CD4-positive, alpha-beta T cell (primary cell): ENCODE measurements at regions not wholly inside any gene's neighbourhood (a gene's known extent, or its start where the extent isn't known, plus 50 kb on each side); places are given as distances from the start of the nearest gene placed in this dataset.

ENCODE experiments used
- ATAC-seq: fragments of 200-7000 bp; cut with Tn5 transposase; one replicate; pipeline ENCODE4 v1.10.0; 2022; ENCODE audit warnings: mild to moderate bottlenecking; ENCODE audit not compliant: poor library complexity
- CTCF ChIA-PET: fragments of 350-600 bp; sonication (Branson Sonifier 250); formaldehyde crosslinking; loops from one replicate; lab custom pipeline; 2021; ENCODE audit warnings: antibody characterized with exemption, inconsistent platforms; lab: Charles Lee
- POLR2A ChIA-PET: fragments of 350-600 bp; sonication (Branson Sonifier 250); formaldehyde crosslinking; loops from one replicate; lab custom pipeline; 2021; ENCODE audit warnings: antibody characterized with exemption, inconsistent platforms; lab: Charles Lee
- DNase-seq, 14 experiments: peaks; one replicate each; pipeline ENCODE4 v3.0.0-alpha.2; 2013 to 2020; ENCODE audit warnings: mixed read lengths in 2 of 14
- H3K27ac ChIP-seq, 2 donors: one replicate each; pipeline versions ENCODE4 v1.5.1 to v1.7.0; 2013; ENCODE audit warnings: low read length in 2 of 2, low read depth in 1 of 2, mild to moderate bottlenecking in 1 of 2
- H3K27me3 ChIP-seq, 2 experiments: 1 replicate in 1 of 2; 2 replicates in 1 of 2; pipeline versions ENCODE4 v1.6.1 to v1.7.0; 2013; ENCODE audit warnings: low read length in 2 of 2, control low read depth in 1 of 2, mild to moderate bottlenecking in 1 of 2, moderate library complexity in 1 of 2; ENCODE audit not compliant: insufficient read depth in 2 of 2, control insufficient read depth in 1 of 2
- H3K36me3 ChIP-seq: one replicate; pipeline ENCODE4 v1.6.1; 2013; ENCODE audit warnings: low read length, control low read depth; ENCODE audit not compliant: insufficient read depth
- H3K4me1 ChIP-seq: one replicate; pipeline ENCODE4 v1.6.1; 2013; ENCODE audit warnings: low read length, control low read depth; ENCODE audit not compliant: insufficient read depth
- H3K4me3 ChIP-seq: one replicate; pipeline ENCODE4 v1.5.1; 2013; ENCODE audit warnings: mild to moderate bottlenecking, low read length, moderate library complexity
- H3K9me3 ChIP-seq, 2 experiments: 1 replicate in 1 of 2; 2 replicates in 1 of 2; pipeline versions ENCODE4 v1.6.1 to v1.7.0; 2013; ENCODE audit warnings: low read length in 2 of 2, mild to moderate bottlenecking in 2 of 2, control low read depth in 1 of 2, moderate library complexity in 1 of 2; ENCODE audit not compliant: control insufficient read depth in 1 of 2, insufficient read depth in 1 of 2
- H3K27ac Mint-ChIP-seq: one replicate; pipeline ENCODE4 v1.8.0; 2020; ENCODE audit warnings: mixed read lengths
- H3K27me3 Mint-ChIP-seq: one replicate; pipeline ENCODE4 v1.8.0; 2021; ENCODE audit warnings: mixed read lengths
- H3K36me3 Mint-ChIP-seq: one replicate; pipeline ENCODE4 v1.8.0; 2021; ENCODE audit warnings: low read depth, mixed read lengths
- H3K4me1 Mint-ChIP-seq: one replicate; pipeline ENCODE4 v1.8.0; 2021; ENCODE audit warnings: low read depth, mixed read lengths
- H3K4me3 Mint-ChIP-seq: one replicate; pipeline ENCODE4 v1.8.0; 2020; ENCODE audit warnings: mild to moderate bottlenecking, mixed read lengths
- H3K9me3 Mint-ChIP-seq: one replicate; pipeline ENCODE4 v1.8.0; 2020; ENCODE audit warnings: mixed read lengths
- CTCF ChIP-seq: fragments of 200-600 bp; IDR thresholded peaks from one replicate; pipeline ENCODE4 v1.8.0; 2022; ENCODE audit warnings: antibody characterized with exemption, mild to moderate bottlenecking
- intact Hi-C, 2 experiments: fragments of 100-400 bp; cut with DNase I in 1 of 2; cut with micrococcal nuclease in 1 of 2; formaldehyde crosslinking; loops; one replicate each; pipeline versions ENCODE4 v1.15.1 to v1.9.0; 2023 to 2025; cut with DNase I, micrococcal nuclease

- Histone ChIP-seq H3K9me3 (peaks cover 0 to 6% of the 10 kb centered on the region in 2 experiments), H3K36me3 (no peaks in the 10 kb centered on the region), H3K4me1 (no peaks in the 10 kb centered on the region), H3K4me3 (no peak overlapping the region), H3K27ac (no peak overlapping the region), H3K27me3 (no peaks in the 10 kb centered on the region)
- ChIA-PET POLR2A (no interaction called here), CTCF (no interaction called here)
- Mint-ChIP-seq H3K36me3 (no peaks in the 10 kb centered on the region), H3K27me3 (no peaks in the 10 kb centered on the region), H3K4me1 (no peaks in the 10 kb centered on the region), H3K4me3 (no peak overlapping the region), H3K27ac (no peak overlapping the region), H3K9me3 (peaks cover 5% of the 10 kb centered on the region)
- no peak for TF ChIP-seq CTCF
- no peak for DNase-seq
- intact Hi-C loops, result no loop called here
- ATAC-seq, result no peak
Observed at GRCh38 chr1:190563230-190563629, 85.6 kb upstream of the BRINP3 start.

- DNase-seq, result no peak
- no peak overlapping the region for H3K4me3 Mint-ChIP-seq
Observed at GRCh38 chr1:190564117-190564516, 86.5 kb upstream of the BRINP3 start.

GRCh38 chr1:190578017-190578416 lies 100.4 kb upstream of the BRINP3 start:
- CTCF ChIA-PET, result no interaction called here
- Histone ChIP-seq H3K27me3 (no peaks in the 10 kb centered on the region), H3K4me1 (no peaks in the 10 kb centered on the region), H3K36me3 (no peaks in the 10 kb centered on the region), H3K4me3 (no peak overlapping the region), H3K27ac (no peak overlapping the region), H3K9me3 (no peaks in the 10 kb centered on the region)
- DNase-seq (no peak), ATAC-seq (no peak)
- POLR2A ChIA-PET, result no interaction called here
- Mint-ChIP-seq H3K4me3 (no peak overlapping the region), H3K36me3 (no peaks in the 10 kb centered on the region), H3K27ac (no peak overlapping the region), H3K4me1 (no peaks in the 10 kb centered on the region), H3K9me3 (peaks cover 8% of the 10 kb centered on the region), H3K27me3 (no peaks in the 10 kb centered on the region)
- intact Hi-C loops, result no loop called here
- TF ChIP-seq CTCF, result no peak

More at GRCh38 chr1:190564117-190564516, 86.5 kb upstream of the BRINP3 start:
- peaks cover 5% of the 10 kb centered on the region for H3K9me3 Mint-ChIP-seq
- no peak overlapping the region for H3K27ac Mint-ChIP-seq
- ATAC-seq, result no peak
- TF ChIP-seq CTCF, result no peak
- peaks cover 0 to 6% of the 10 kb centered on the region in 2 experiments for H3K9me3 ChIP-seq
- intact Hi-C loops, result no loop called here
- CTCF ChIA-PET, result no interaction called here
- no peak overlapping the region for H3K4me3 ChIP-seq
- no peaks in the 10 kb centered on the region for H3K36me3 ChIP-seq
- no peaks in the 10 kb centered on the region for H3K4me1 Mint-ChIP-seq
- no peaks in the 10 kb centered on the region for H3K27me3 ChIP-seq
- no peaks in the 10 kb centered on the region for H3K36me3 Mint-ChIP-seq
- POLR2A ChIA-PET, result no interaction called here
- H3K27ac ChIP-seq, result no peak overlapping the region
- no peaks in the 10 kb centered on the region for H3K4me1 ChIP-seq
- no peaks in the 10 kb centered on the region for H3K27me3 Mint-ChIP-seq
